HG02642 (cell line): ENCODE measurements at regions not wholly inside any gene's neighbourhood (a gene's known extent, or its start where the extent isn't known, plus 50 kb on each side); places are given as distances from the start of the nearest gene placed in this dataset.
"Not testable (repeated sequence)": the region's sequence is repeated elsewhere in the genome, so short reads cannot be mapped to it uniquely, and the experiment has no call there.

ENCODE experiments used
- ATAC-seq: cut with Tn5 transposase; IDR thresholded peaks from one replicate; pipeline ENCODE4 v1.9.1; 2021; ENCODE audit warnings: mild to moderate bottlenecking; ENCODE audit not compliant: unreplicated experiment, poor library complexity

- no peak for ATAC-seq
Observed at GRCh38 chr14:59130462-59130861, 58.0 kb upstream of the DAAM1 start.

- ATAC-seq: no peak
Observed at GRCh38 chr14:59131938-59132795, 56.3 kb upstream of the DAAM1 start.

GRCh38 chr14:59132796-59133494 lies 55.5 kb upstream of the DAAM1 start:
- no peak for ATAC-seq

GRCh38 chr14:59133709-59134108 lies 54.8 kb upstream of the DAAM1 start:
- ATAC-seq: no peak

- no peak for ATAC-seq
Observed at GRCh38 chr14:59134307-59134706, 54.2 kb upstream of the DAAM1 start.

GRCh38 chr14:59137256-59137655 lies 51.2 kb upstream of the DAAM1 start:
- no peak for ATAC-seq

GRCh38 chr14:59138576-59138975 lies 49.9 kb upstream of the DAAM1 start:
- not testable (repeated sequence) for ATAC-seq
